Hepatocyte (in vitro differentiated cells): ENCODE measurements at regions not wholly inside any gene's neighbourhood (a gene's known extent, or its start where the extent isn't known, plus 50 kb on each side); places are given as distances from the start of the nearest gene placed in this dataset.

Source experiments
- EZH2 ChIP-seq: fragments of 200-600 bp; sonication (generic); IDR thresholded peaks from 2 replicates; pipeline ENCODE4 v1.6.1; 2016; ENCODE audit warnings: antibody characterized with exemption, mild to moderate bottlenecking, borderline replicate concordance
- EZH2phosphoT487 ChIP-seq: fragments of 200-600 bp; sonication (generic); IDR thresholded peaks from one replicate; pipeline ENCODE4 v1.6.1; 2018; ENCODE audit warnings: antibody characterized with exemption, mild to moderate bottlenecking, low read depth, moderate library complexity; ENCODE audit not compliant: unreplicated experiment, severe bottlenecking
- TF ChIP-seq, protein P1 (sequence below): fragments of 200-600 bp; sonication (generic); IDR thresholded peaks from 2 replicates; pipeline ENCODE4 v1.5.1; 2016; ENCODE audit warnings: antibody characterized with exemption, mild to moderate bottlenecking; ENCODE audit not compliant: poor library complexity

- TF ChIP-seq, protein P1, sequence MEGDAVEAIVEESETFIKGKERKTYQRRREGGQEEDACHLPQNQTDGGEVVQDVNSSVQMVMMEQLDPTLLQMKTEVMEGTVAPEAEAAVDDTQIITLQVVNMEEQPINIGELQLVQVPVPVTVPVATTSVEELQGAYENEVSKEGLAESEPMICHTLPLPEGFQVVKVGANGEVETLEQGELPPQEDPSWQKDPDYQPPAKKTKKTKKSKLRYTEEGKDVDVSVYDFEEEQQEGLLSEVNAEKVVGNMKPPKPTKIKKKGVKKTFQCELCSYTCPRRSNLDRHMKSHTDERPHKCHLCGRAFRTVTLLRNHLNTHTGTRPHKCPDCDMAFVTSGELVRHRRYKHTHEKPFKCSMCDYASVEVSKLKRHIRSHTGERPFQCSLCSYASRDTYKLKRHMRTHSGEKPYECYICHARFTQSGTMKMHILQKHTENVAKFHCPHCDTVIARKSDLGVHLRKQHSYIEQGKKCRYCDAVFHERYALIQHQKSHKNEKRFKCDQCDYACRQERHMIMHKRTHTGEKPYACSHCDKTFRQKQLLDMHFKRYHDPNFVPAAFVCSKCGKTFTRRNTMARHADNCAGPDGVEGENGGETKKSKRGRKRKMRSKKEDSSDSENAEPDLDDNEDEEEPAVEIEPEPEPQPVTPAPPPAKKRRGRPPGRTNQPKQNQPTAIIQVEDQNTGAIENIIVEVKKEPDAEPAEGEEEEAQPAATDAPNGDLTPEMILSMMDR = no peak
- TF ChIP-seq EZH2 (no peak), EZH2phosphoT487 (no peak)
Measured at GRCh38 chr3:166445865-166446264, 608.6 kb upstream of the BCHE start.
